ENCODE measurements at regions not wholly inside any gene's neighbourhood (a gene's known extent, or its start where the extent isn't known, plus 50 kb on each side); places are given as distances from the start of the nearest gene placed in this dataset.

- TF ChIP-seq CTCF (IDR thresholded peaks at IDR 0.05) = no peak
- TF ChIP-seq POLR2AphosphoS5 (IDR thresholded peaks at IDR 0.05) = no peak
- no peak for TF ChIP-seq EP300 (IDR thresholded peaks at IDR 0.05)
- TF ChIP-seq POLR2A (IDR thresholded peaks at IDR 0.05) = no peak
Observed at GRCh38 chr18:77948567-77948966, 698.9 kb downstream of the GALR1 start.
